K562 (cell line): ENCODE measurements at regions not wholly inside any gene's neighbourhood (a gene's known extent, or its start where the extent isn't known, plus 50 kb on each side); places are given as distances from the start of the nearest gene placed in this dataset.

Experiments used
- CBFA2T3 ChIP-seq: fragments of 450-650 bp; IDR thresholded peaks from 2 replicates; pipeline ENCODE4 v1.6.1; 2017
- CTCF ChIP-seq, 3 experiments: IDR thresholded peaks in 2 of 3; conservative IDR thresholded peaks in 1 of 3; 2 replicates each; pipeline ENCODE4 v1.5.1; 2011 to 2012; ENCODE audit warnings: low read length in 3 of 3, mild to moderate bottlenecking in 3 of 3, control low read depth in 2 of 3, improper control_type of control experiment in 1 of 3, inconsistent platforms in 1 of 3, low read depth in 1 of 3, mixed read lengths in 1 of 3, moderate library complexity in 1 of 3; ENCODE audit not compliant: insufficient read depth in 2 of 3
- ESRRA ChIP-seq: fragments of 450-650 bp; IDR thresholded peaks from 2 replicates; pipeline ENCODE4 v1.6.1; 2014; ENCODE audit warnings: low read depth, mild to moderate bottlenecking, moderate library complexity, borderline replicate concordance
- ETS2 ChIP-seq: IDR thresholded peaks from 2 replicates; pipeline ENCODE4 v1.6.1; 2016; ENCODE audit warnings: borderline replicate concordance, missing genetic modification characterization, mild to moderate bottlenecking, moderate library complexity, missing compliant biosample characterization; ENCODE audit not compliant: poor library complexity, severe bottlenecking
- GATA2 ChIP-seq: sonication (generic); formaldehyde crosslinking; IDR thresholded peaks from 2 replicates; pipeline ENCODE4 v1.4.0; 2020; ENCODE audit warnings: mild to moderate bottlenecking, missing genetic modification reagents
- HNRNPK ChIP-seq: fragments of 200-400 bp; formaldehyde crosslinking; IDR thresholded peaks from one replicate; pipeline ENCODE4 v1.6.1; 2018; ENCODE audit warnings: mild to moderate bottlenecking, low read depth, low read length; ENCODE audit not compliant: poor library complexity, severe bottlenecking
- JUND ChIP-seq, 2 experiments: IDR thresholded peaks; 2 replicates in 1 of 2; 3 replicates in 1 of 2; pipeline ENCODE4 v1.6.1; 2011; ENCODE audit warnings: borderline replicate concordance in 2 of 2, low read depth in 2 of 2, low read length in 2 of 2, improper control_type of control experiment in 1 of 2, missing biosample characterization in 1 of 2, missing genetic modification characterization in 1 of 2, missing genetic modification reagents in 1 of 2
- LEF1 ChIP-seq: fragments of 450-650 bp; IDR thresholded peaks from 2 replicates; pipeline ENCODE4 v1.6.1; 2016; ENCODE audit warnings: mild to moderate bottlenecking
- MAFG ChIP-seq: fragments of 450-650 bp; conservative IDR thresholded peaks from 2 replicates; pipeline ENCODE4 v1.6.1; 2016; ENCODE audit warnings: missing genetic modification characterization, missing compliant biosample characterization
- RBM25 ChIP-seq: fragments of 200-400 bp; formaldehyde crosslinking; IDR thresholded peaks from 2 replicates; pipeline ENCODE4 v1.6.1; 2018; ENCODE audit warnings: low read length, low read depth, moderate library complexity; ENCODE audit not compliant: severe bottlenecking
- SUPT5H ChIP-seq: fragments of 450-650 bp; IDR thresholded peaks from 2 replicates; pipeline ENCODE4 v1.6.1; 2016
- TAL1 ChIP-seq: fragments of 450-650 bp; IDR thresholded peaks from 2 replicates; pipeline ENCODE4 v1.6.1; 2016; ENCODE audit warnings: mild to moderate bottlenecking
- ZKSCAN8 ChIP-seq: fragments of 200-800 bp; sonication (Bioruptor generic); IDR thresholded peaks from 2 replicates; pipeline ENCODE4 v1.6.1; 2016; ENCODE audit warnings: missing genetic modification characterization, missing compliant biosample characterization
- ZNF224 ChIP-seq: sonication (generic); formaldehyde crosslinking; IDR thresholded peaks from 2 replicates; pipeline ENCODE4 v1.8.0; 2022; ENCODE audit warnings: mild to moderate bottlenecking, missing genetic modification reagents
- ZNF589 ChIP-seq: fragments of 200-800 bp; sonication (Bioruptor generic); IDR thresholded peaks from 2 replicates; pipeline ENCODE4 v1.6.1; 2016; ENCODE audit warnings: low read depth, missing genetic modification characterization, missing compliant biosample characterization

- TF ChIP-seq SUPT5H (no peak), CTCF (IDR thresholded peaks at IDR 0.05 in 2 of 3, conservative IDR thresholded peaks at IDR 0.05 in 1 of 3; ENCODE audit: insufficient read depth in 2 of 3, low read depth in 1 of 3, low read length in 3 of 3) (no peak), ZKSCAN8 (no peak), HNRNPK (no peak), CBFA2T3 (peak; percentile 34; the same call in 1 of the 2 replicates), ZNF589 (no peak), JUND (IDR thresholded peaks at IDR 0.05; ENCODE audit: borderline replicate concordance, low read depth, low read length) (no peak), JUND (tag; IDR thresholded peaks at IDR 0.05; ENCODE audit: borderline replicate concordance, low read depth, low read length) (no peak), GATA2 (no peak), MAFG (tag) (peak; percentile 56), ESRRA (no peak), TAL1 (peak; percentile 30; the same call in 1 of the 2 replicates), LEF1 (no peak), ZNF224 (no peak), ETS2 (tag) (no peak), RBM25 (no peak)
These were observed 54.8 kb upstream of the DUSP10 start (continued) for GRCh38 chr1:221796700-221797099.
